ENCODE measurements at regions not wholly inside any gene's neighbourhood (a gene's known extent, or its start where the extent isn't known, plus 50 kb on each side); places are given as distances from the start of the nearest gene placed in this dataset.
"Not testable (repeated sequence)": the region's sequence is repeated elsewhere in the genome, so short reads cannot be mapped to it uniquely, and the experiment has no call there.

DNA sequence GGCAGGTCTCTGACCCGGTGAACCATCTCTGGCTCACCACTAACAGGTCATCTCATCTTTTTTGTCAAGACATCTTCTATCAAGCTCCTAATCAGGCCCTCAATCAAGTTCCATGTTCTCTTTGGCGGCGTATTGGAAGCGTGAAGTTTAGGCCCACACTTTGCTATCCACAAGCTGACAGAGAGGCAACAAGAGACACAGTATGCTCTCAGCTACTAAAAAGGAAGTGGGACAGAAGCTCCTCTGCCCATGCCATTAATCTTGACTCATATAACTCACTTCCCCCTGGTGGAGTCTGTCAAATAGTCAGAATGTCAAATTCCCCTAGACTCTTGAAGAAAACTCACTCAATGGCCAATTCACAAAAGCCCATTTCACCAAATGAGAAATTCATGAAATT, 77.6 kb upstream of the TMC1 start:
- Mint-ChIP-seq H3K4me1 (peaks cover 31% of the 10 kb centered on the region), H3K4me3 (peak overlapping the region in 1 of 2 donors; percentile 43), H3K27ac (no peak overlapping the region), H3K9me3 (no peaks in the 10 kb centered on the region), H3K27me3 (peaks cover 4% of the 10 kb centered on the region)
- ATAC-seq (peak; percentile 86), DNase-seq (peak; percentile 44 to 49)

DNA sequence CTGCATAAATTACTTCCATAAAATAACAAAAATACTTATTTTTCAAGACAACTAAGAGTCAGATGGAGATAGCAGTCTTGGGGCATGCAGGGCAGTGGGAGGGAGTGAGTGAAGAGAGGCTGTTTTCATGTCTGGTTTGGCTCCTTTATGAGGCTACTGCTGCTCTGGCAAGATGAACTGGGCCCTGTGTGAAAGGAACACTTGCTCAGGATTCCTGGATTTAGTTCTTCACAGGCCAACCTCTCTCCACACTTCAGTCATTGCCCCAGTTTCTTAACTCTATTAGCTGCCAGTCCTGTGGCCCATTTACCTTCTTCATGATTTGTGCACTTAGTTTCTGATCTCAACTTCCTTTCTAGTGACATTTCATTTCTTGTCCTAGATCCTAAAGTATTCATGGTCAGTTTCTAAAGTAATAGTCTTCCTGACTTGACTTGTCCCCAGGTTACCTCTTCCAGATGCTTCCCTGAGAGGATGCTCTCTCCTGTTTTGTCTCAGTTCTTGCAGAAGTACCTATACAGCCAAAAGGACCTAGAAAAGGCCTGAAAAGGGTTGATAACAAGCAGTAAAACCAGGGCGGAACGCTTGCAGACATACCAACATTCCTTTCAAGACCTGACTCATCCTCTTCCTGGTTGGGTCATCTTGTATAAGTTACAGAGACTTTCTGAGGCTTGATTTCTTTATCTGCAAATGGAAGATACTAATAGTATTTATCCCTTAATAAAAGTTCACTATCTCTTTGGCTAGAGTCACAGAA, 77.0 kb upstream of the ZFAND5 start:
- ATAC-seq (no peak), DNase-seq (no peak)
- no peak overlapping the region for H3K4me3 Mint-ChIP-seq
- H3K9me3 Mint-ChIP-seq: no peaks in the 10 kb centered on the region
- H3K27ac Mint-ChIP-seq: peak overlapping the region in 1 of 2 donors; percentile 60
- peaks cover 31% of the 10 kb centered on the region for H3K4me1 Mint-ChIP-seq
- no peaks in the 10 kb centered on the region for H3K27me3 Mint-ChIP-seq

DNA sequence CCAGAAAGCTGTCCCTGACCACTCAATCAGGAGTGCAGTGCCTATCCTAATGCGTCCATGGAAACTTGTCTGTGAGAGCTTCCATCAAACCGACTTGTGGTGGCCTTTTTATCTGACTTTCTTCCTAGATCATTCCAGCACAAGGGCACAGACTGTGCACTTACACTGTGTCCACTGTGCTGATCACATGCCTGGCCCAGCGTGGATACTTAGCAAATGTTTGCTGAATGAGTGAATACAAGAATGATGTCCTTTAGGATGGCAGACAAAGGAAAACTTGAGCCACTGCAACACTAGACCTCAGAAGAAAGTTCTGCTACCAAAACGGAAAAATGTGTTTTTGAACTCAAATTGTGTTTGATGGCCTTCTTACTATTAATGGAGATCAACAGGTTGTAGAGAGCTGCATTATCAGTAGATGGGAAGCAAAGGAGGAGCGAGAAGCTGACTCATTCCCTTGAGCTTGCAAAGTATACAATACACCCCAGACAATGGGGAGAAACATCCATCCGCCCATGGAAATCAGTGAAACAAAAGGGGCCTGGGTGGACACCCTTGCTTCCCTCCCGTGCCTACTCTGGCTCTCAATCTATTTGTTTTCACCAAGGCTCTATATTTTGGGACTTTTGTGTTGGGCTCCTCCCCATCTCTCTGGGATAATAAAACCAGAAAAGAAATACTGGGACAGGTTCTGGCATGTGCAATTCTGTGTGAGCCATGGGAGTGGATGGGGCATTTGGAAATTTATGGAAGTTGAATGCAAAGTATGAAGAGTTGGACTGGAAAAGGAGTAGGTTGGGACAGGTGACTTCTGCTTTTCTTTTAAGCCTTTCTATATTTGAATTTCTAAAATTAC, 76.2 kb upstream of the ZFAND5 start:
- Mint-ChIP-seq H3K27me3 (no peaks in the 10 kb centered on the region), H3K27ac (no peak overlapping the region), H3K4me3 (no peak overlapping the region), H3K9me3 (no peaks in the 10 kb centered on the region), H3K4me1 (peaks cover 31% of the 10 kb centered on the region)
- DNase-seq (no peak), ATAC-seq (no peak)

DNA sequence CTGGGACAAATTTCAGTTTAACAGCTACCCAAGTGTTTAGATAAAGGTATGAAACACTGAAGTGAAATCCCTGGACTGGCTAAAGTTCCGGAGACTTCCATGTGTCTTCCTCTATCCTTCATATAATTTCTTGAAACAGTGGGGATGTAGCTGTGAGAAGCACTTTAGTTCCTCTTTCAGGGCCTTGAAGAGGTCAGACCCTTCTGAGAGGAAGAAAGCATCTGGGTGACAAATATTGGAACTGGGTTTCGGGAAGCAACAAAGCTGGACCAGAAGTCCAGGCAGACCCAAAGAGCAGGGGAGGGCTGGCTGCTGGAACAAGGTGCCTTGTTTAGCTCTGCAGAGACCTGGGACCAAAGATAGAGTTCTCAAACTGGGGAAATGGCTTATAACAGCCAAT, 75.4 kb upstream of the ZFAND5 start:
- Mint-ChIP-seq H3K4me3 (no peak overlapping the region), H3K27me3 (no peaks in the 10 kb centered on the region), H3K27ac (no peak overlapping the region), H3K9me3 (no peaks in the 10 kb centered on the region), H3K4me1 (peaks cover 30% of the 10 kb centered on the region)
- ATAC-seq (no peak), DNase-seq (no peak)

DNA sequence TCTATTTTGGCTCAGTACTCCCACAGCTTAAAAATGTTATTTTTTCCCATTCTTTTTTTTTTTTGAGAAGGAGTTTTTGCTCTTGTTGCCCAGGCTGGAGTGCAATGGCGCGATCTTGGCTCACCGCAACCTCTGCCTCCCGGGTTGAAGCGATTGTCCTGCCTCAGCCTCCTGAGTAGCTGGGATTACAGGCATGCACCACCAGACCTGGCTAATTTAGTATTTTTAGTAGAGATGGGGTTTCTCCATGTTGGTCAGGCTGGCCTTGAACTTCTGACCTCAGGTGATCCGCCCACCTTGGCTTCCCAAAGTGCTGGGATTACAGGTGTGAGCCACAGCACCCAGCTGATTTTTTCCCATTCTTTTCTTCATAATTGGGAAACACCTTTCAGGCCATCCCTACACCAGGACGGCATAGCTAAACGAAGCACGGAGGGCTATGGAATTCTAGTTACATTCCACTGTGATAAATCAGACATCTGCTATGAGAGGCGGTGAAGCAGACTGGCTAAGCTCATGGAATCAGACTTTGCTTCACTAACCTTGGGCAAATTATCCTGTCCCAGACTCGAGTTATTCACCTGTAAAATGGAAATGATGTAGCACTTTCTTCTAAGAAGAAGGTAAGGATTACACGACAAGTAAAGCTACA, 68.7 kb upstream of the ZFAND5 start:
- not testable (repeated sequence) for H3K27ac Mint-ChIP-seq, H3K27me3 Mint-ChIP-seq, H3K4me1 Mint-ChIP-seq, H3K4me3 Mint-ChIP-seq, DNase-seq, ATAC-seq, H3K9me3 Mint-ChIP-seq

DNA sequence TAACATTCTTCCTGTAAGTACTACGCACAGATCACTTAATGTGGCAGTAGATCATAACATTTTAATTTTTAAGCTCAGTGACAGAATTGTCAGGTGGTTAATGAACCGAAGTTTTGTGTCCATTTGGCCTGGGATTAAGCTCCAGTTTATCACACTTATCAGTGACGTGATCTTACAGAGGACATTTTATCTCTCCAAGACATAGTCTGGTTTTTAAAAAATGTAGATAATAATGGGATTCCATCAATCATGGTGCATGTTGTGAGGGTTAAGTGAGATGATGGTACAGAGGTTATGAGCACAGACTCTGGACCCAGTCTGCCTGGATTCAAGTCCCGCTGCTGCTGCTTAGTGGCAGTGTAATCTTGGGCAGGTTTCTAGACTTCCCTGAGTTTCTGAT, 66.0 kb upstream of the ZFAND5 start:
- Mint-ChIP-seq H3K9me3 (no peaks in the 10 kb centered on the region), H3K27ac (no peak overlapping the region), H3K27me3 (peaks cover 15% of the 10 kb centered on the region), H3K4me1 (no peaks in the 10 kb centered on the region), H3K4me3 (no peak overlapping the region)
- DNase-seq: no peak
- ATAC-seq: no peak

DNA sequence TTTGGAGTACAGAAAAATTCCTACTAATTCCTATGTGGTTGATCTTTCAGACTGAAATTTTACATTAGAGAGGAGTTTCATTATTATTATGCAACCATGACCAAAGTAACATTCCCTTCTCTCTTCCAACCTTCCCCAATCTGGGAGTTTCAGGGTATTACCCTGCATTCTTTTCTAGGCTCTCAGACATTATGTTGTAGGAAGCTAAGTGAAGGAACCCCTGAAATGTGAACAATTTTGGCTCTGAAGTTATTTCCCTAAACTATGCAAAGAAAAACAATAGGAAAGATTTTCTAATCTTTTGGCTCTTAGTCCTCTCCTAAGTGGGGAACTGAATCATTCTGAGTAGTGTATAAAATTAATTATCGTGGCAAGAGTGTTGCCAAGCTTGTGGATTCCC, 63.3 kb upstream of the ZFAND5 start:
- DNase-seq (no peak), ATAC-seq (no peak)
- Mint-ChIP-seq H3K27me3 (peaks cover 15% of the 10 kb centered on the region), H3K27ac (no peak overlapping the region), H3K4me1 (no peaks in the 10 kb centered on the region), H3K9me3 (no peaks in the 10 kb centered on the region), H3K4me3 (no peak overlapping the region)

DNA sequence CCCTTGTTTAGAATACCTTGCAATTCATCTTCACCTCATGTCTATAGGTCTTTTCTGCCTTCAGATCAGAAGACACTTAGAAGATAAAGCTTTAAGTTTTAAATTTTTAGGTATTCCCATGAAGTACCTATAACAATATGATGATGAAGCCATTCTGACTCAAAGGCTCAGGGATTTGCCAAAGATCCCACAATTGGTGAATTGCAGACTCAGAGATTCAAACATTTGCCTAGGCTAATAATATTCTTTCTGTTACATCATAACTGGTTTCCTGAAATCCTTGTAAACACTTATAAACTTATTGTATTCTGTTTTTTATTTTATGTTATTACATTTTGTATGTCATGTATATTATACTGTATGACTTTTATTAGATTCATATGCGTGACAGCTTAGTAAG, 62.8 kb upstream of the ZFAND5 start:
- no peaks in the 10 kb centered on the region for H3K4me1 Mint-ChIP-seq
- H3K27ac Mint-ChIP-seq: no peak overlapping the region
- no peaks in the 10 kb centered on the region for H3K9me3 Mint-ChIP-seq
- DNase-seq (no peak), ATAC-seq (no peak)
- peaks cover 15% of the 10 kb centered on the region for H3K27me3 Mint-ChIP-seq
- H3K4me3 Mint-ChIP-seq: no peak overlapping the region

DNA sequence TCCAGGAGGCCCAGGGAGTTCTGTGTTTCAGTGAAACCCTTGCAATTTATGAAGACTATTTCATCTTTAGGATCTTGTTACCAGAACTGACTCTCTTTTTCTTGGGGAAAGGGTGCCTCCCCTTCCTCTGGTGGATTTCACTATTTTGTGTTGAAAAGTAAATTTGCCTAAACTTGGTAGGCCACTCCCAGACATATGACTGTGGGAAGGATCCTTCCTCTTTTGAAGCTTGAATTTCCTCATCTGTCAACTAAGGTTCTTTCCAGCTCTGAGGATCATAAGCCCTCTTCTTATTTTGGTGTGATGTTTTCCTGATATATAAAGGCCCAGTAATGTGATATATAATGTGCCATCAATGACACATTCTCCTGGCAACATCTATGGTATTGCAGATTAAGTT, 59.1 kb upstream of the ZFAND5 start:
- Mint-ChIP-seq H3K4me1 (no peaks in the 10 kb centered on the region), H3K4me3 (no peak overlapping the region), H3K27me3 (peaks cover 13% of the 10 kb centered on the region), H3K9me3 (no peaks in the 10 kb centered on the region), H3K27ac (no peak overlapping the region)
- ATAC-seq: no peak
- DNase-seq: no peak

DNA sequence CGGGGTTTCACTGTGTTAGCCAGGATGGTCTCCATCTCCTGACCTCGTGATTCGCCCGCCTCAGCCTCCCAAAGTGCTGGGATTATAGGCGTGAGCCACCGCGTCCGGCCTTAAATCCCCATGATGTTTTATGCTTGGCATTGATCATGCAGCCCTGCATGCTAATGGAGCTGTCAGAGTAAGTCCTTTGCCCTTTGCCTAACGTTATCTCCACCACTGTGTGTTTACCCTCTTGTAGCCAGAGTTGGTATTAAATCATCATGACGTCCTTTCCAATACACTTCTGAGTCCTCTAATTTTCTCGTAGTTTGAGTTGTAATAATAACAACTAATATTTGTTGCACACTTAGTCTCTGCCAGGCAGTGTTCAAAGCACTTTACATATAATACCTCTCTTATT, 57.2 kb upstream of the ZFAND5 start:
- no peaks in the 10 kb centered on the region for H3K4me1 Mint-ChIP-seq

DNA sequence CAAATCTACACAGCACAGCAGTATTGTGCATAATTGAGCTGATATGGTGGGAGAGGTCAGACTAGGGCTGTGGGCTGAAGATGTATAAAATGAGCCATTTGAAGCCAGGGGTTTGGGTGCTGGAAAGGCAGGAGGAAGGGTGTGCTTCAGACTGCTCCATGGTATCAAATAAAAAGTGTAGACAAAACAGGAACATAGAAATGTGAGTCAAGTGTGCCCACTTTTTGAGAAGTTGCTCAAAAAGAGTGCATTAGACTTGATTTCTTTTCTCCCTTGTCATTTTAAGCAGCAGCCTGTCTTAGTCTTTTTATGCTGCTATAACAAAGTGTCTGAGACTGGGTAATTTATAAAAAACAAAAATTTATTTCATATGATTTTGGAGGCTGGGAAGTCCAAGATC, 55.8 kb upstream of the ZFAND5 start:
- H3K27ac Mint-ChIP-seq: no peak overlapping the region

More for the DNA sequence above, 57.2 kb upstream of the ZFAND5 start:
- DNase-seq (no peak), ATAC-seq (no peak)
- Mint-ChIP-seq H3K9me3 (no peaks in the 10 kb centered on the region), H3K27me3 (peaks cover 8% of the 10 kb centered on the region), H3K27ac (no peak overlapping the region), H3K4me3 (no peak overlapping the region)

DNA sequence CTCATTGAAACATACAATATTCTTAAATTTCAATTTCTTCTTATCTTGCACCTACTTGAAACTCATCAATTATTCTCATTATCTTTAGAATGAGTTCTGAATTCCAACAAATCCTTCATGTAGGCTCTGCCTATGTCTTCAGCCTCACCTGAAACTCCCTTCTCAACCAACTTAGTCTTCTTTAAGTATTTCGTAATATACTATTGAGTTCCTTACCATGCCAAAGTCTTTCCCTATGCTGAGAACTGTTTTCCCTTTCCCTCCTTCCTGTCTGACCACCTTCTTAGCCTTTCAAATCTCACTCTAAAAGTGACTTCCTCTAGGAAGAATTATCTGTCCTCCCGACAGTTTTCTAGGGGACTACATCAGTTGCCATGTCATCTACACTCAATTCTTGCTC, 50.9 kb upstream of the ZFAND5 start:
- Mint-ChIP-seq H3K27me3 (no peaks in the 10 kb centered on the region), H3K4me1 (no peaks in the 10 kb centered on the region), H3K4me3 (no peak overlapping the region), H3K27ac (no peak overlapping the region), H3K9me3 (no peaks in the 10 kb centered on the region)
- DNase-seq (no peak), ATAC-seq (no peak)

More for the DNA sequence above, 55.8 kb upstream of the ZFAND5 start:
- no peaks in the 10 kb centered on the region for H3K9me3 Mint-ChIP-seq
- no peak overlapping the region for H3K4me3 Mint-ChIP-seq
- no peaks in the 10 kb centered on the region for H3K27me3 Mint-ChIP-seq
- DNase-seq: no peak
- no peak for ATAC-seq
- no peaks in the 10 kb centered on the region for H3K4me1 Mint-ChIP-seq

DNA sequence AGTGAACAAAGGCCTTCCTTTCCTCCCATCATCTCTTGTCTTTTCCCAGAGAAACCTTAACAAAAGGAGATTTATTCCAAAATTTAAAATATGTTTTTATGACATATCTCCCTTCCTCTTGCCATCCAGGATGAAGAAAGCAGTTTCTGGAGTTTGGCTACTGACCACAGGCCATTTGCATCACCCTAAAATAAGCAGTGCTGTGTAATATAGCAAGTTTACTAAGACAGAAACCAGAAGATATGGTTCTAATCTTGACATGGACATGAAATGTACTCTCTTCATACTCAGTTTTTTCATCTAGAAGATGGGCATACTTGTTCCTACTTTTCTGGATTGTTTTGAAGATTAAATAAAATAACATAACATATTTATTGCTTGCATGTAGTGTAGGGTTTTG, 50.2 kb upstream of the ZFAND5 start:
- Mint-ChIP-seq H3K4me3 (no peak overlapping the region), H3K4me1 (no peaks in the 10 kb centered on the region), H3K9me3 (no peaks in the 10 kb centered on the region), H3K27ac (no peak overlapping the region), H3K27me3 (no peaks in the 10 kb centered on the region)
- ATAC-seq (no peak), DNase-seq (no peak)
